ENCODE measurements at regions not wholly inside any gene's neighbourhood (a gene's known extent, or its start where the extent isn't known, plus 50 kb on each side); places are given as distances from the start of the nearest gene placed in this dataset.

GRCh38 chr3:102295756-102296155 lies 139.1 kb upstream of the ZPLD1 start:
- no peak overlapping the region for H3K4me3 ChIP-seq
- H3K27me3 ChIP-seq = no peaks in the 10 kb centered on the region; the same call in 1 of the 2 replicates
- DNase-seq = no peak
- no peaks in the 10 kb centered on the region for H3K36me3 ChIP-seq
- no peaks in the 10 kb centered on the region; the same call in 1 of the 2 replicates for H3K9me3 ChIP-seq

GRCh38 chr3:102297072-102297658 lies 137.7 kb upstream of the ZPLD1 start:
- no peak for DNase-seq
- Histone ChIP-seq H3K9me3 (no peaks in the 10 kb centered on the region; the same call in 1 of the 2 replicates), H3K36me3 (no peaks in the 10 kb centered on the region), H3K27me3 (no peaks in the 10 kb centered on the region; the same call in 1 of the 2 replicates), H3K4me3 (no peak overlapping the region)

GRCh38 chr3:102299125-102299877 lies 135.5 kb upstream of the ZPLD1 start:
- Histone ChIP-seq H3K9me3 (no peaks in the 10 kb centered on the region), H3K27me3 (peaks cover 1% of the 10 kb centered on the region; the same call in 1 of the 2 replicates), H3K36me3 (no peaks in the 10 kb centered on the region), H3K4me3 (no peak overlapping the region)
- no peak for DNase-seq

GRCh38 chr3:102301155-102301880 lies 133.5 kb upstream of the ZPLD1 start:
- Histone ChIP-seq H3K9me3 (no peaks in the 10 kb centered on the region), H3K27me3 (peaks cover 2% of the 10 kb centered on the region; the same call in 1 of the 2 replicates), H3K4me3 (no peak overlapping the region), H3K36me3 (no peaks in the 10 kb centered on the region)
- no peak for DNase-seq

- peaks cover 2% of the 10 kb centered on the region; the same call in 1 of the 2 replicates for H3K27me3 ChIP-seq
- no peaks in the 10 kb centered on the region for H3K36me3 ChIP-seq
- no peak for DNase-seq
- H3K9me3 ChIP-seq = no peaks in the 10 kb centered on the region
- no peak overlapping the region for H3K4me3 ChIP-seq
Observed at GRCh38 chr3:102302020-102302419, 132.8 kb upstream of the ZPLD1 start.

GRCh38 chr3:102304550-102304949 lies 130.3 kb upstream of the ZPLD1 start:
- Histone ChIP-seq H3K9me3 (no peaks in the 10 kb centered on the region), H3K4me3 (no peak overlapping the region), H3K36me3 (no peaks in the 10 kb centered on the region), H3K27me3 (0 out of 2 replicates have a peak, but pooled peaks cover 2% of the 10 kb centered on the region)
- DNase-seq = no peak

- Histone ChIP-seq H3K36me3 (no peaks in the 10 kb centered on the region), H3K9me3 (no peaks in the 10 kb centered on the region), H3K4me3 (no peak overlapping the region), H3K27me3 (0 out of 2 replicates have a peak, but pooled peaks cover 2% of the 10 kb centered on the region)
- DNase-seq = no peak
Observed at GRCh38 chr3:102307442-102307841, 127.4 kb upstream of the ZPLD1 start.

- no peak for DNase-seq
- H3K36me3 ChIP-seq = no peaks in the 10 kb centered on the region
- H3K27me3 ChIP-seq = no peaks in the 10 kb centered on the region
Observed at GRCh38 chr3:102329066-102329465, 105.7 kb upstream of the ZPLD1 start.

GRCh38 chr3:102329561-102329960 lies 105.3 kb upstream of the ZPLD1 start:
- no peak overlapping the region for H3K4me3 ChIP-seq
- H3K9me3 ChIP-seq = no peaks in the 10 kb centered on the region
- DNase-seq = no peak
- H3K36me3 ChIP-seq = no peaks in the 10 kb centered on the region
- H3K27me3 ChIP-seq = no peaks in the 10 kb centered on the region

More at GRCh38 chr3:102329066-102329465, 105.7 kb upstream of the ZPLD1 start:
- no peak overlapping the region for H3K4me3 ChIP-seq
- H3K9me3 ChIP-seq = no peaks in the 10 kb centered on the region

GRCh38 chr3:102332205-102332604 lies 102.6 kb upstream of the ZPLD1 start:
- DNase-seq = no peak
- Histone ChIP-seq H3K9me3 (peaks cover 2% of the 10 kb centered on the region; the same call in 1 of the 2 replicates), H3K4me3 (no peak overlapping the region), H3K36me3 (no peaks in the 10 kb centered on the region), H3K27me3 (no peaks in the 10 kb centered on the region)

GRCh38 chr3:102332934-102333333 lies 101.9 kb upstream of the ZPLD1 start:
- Histone ChIP-seq H3K36me3 (no peaks in the 10 kb centered on the region), H3K9me3 (peaks cover 2% of the 10 kb centered on the region; the same call in 1 of the 2 replicates), H3K4me3 (no peak overlapping the region), H3K27me3 (no peaks in the 10 kb centered on the region)
- DNase-seq = no peak

GRCh38 chr3:102336130-102336529 lies 98.7 kb upstream of the ZPLD1 start:
- Histone ChIP-seq H3K9me3 (peaks cover 2% of the 10 kb centered on the region; the same call in 1 of the 2 replicates), H3K27me3 (no peaks in the 10 kb centered on the region), H3K36me3 (no peaks in the 10 kb centered on the region), H3K4me3 (no peak overlapping the region)
- DNase-seq = no peak

GRCh38 chr3:102339671-102340070 lies 95.1 kb upstream of the ZPLD1 start:
- Histone ChIP-seq H3K36me3 (no peaks in the 10 kb centered on the region), H3K27me3 (no peaks in the 10 kb centered on the region), H3K4me3 (no peak overlapping the region), H3K9me3 (peaks cover 2% of the 10 kb centered on the region; the same call in 1 of the 2 replicates)
- no peak for DNase-seq

GRCh38 chr3:102346897-102347296 lies 87.9 kb upstream of the ZPLD1 start:
- no peaks in the 10 kb centered on the region for H3K36me3 ChIP-seq
- no peak overlapping the region for H3K4me3 ChIP-seq
- H3K27me3 ChIP-seq = no peaks in the 10 kb centered on the region
- no peaks in the 10 kb centered on the region for H3K9me3 ChIP-seq
- no peak for DNase-seq

- H3K36me3 ChIP-seq = no peaks in the 10 kb centered on the region
- no peak for DNase-seq
- no peaks in the 10 kb centered on the region for H3K9me3 ChIP-seq
- H3K27me3 ChIP-seq = no peaks in the 10 kb centered on the region
- H3K4me3 ChIP-seq = no peak overlapping the region
Observed at GRCh38 chr3:102348904-102349303, 85.9 kb upstream of the ZPLD1 start.

GRCh38 chr3:102353148-102353547 lies 81.7 kb upstream of the ZPLD1 start:
- Histone ChIP-seq H3K9me3 (no peaks in the 10 kb centered on the region), H3K4me3 (no peak overlapping the region), H3K36me3 (no peaks in the 10 kb centered on the region), H3K27me3 (no peaks in the 10 kb centered on the region)
- peak; percentile 5 for DNase-seq

- no peaks in the 10 kb centered on the region for H3K27me3 ChIP-seq
- no peaks in the 10 kb centered on the region for H3K36me3 ChIP-seq
- H3K9me3 ChIP-seq = no peaks in the 10 kb centered on the region
- DNase-seq = no peak
- no peak overlapping the region for H3K4me3 ChIP-seq
Observed at GRCh38 chr3:102353805-102354204, 81.0 kb upstream of the ZPLD1 start.

Data from MG63 (cell line).